ENCODE measurements at regions not wholly inside any gene's neighbourhood (a gene's known extent, or its start where the extent isn't known, plus 50 kb on each side); places are given as distances from the start of the nearest gene placed in this dataset.

DNA sequence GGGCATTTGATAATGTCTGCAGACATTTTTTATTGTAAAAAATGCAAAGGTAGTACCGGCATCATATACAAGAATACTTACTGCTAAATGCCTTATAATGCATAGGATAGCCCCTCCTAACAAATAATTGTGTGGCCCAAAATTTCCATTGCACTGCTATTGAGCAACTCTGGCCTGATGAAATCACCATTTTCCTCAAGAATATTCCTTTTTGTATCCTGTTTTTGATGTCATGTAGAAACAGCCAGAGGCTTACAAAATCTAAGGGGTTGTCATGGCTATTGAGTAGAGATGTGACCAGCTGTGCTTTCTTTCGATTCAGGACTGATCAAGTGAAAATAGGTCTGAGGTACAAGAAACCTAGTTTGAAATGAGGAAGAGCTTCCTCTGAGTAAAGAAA lies 854.3 kb downstream of the KCNA4 start:
- no peak overlapping the region for H3K27ac ChIP-seq (ENCODE audit: low read length)
- no peak for DNase-seq (ENCODE audit: low read depth, low spot score)
- no TSS peak for BruUV-seq (replicated peaks)
- no peaks in the 10 kb centered on the region for H3K9me3 ChIP-seq (ENCODE audit: control insufficient read depth, insufficient read depth, low read depth, low read length)
- no peaks in the 10 kb centered on the region for H3K27me3 ChIP-seq (ENCODE audit: control insufficient read depth, insufficient read depth, low read length)
- no peak for TF ChIP-seq POLR2AphosphoS5 (IDR thresholded peaks at IDR 0.05; ENCODE audit: low read depth, low read length)
- TF ChIP-seq, protein P1, sequence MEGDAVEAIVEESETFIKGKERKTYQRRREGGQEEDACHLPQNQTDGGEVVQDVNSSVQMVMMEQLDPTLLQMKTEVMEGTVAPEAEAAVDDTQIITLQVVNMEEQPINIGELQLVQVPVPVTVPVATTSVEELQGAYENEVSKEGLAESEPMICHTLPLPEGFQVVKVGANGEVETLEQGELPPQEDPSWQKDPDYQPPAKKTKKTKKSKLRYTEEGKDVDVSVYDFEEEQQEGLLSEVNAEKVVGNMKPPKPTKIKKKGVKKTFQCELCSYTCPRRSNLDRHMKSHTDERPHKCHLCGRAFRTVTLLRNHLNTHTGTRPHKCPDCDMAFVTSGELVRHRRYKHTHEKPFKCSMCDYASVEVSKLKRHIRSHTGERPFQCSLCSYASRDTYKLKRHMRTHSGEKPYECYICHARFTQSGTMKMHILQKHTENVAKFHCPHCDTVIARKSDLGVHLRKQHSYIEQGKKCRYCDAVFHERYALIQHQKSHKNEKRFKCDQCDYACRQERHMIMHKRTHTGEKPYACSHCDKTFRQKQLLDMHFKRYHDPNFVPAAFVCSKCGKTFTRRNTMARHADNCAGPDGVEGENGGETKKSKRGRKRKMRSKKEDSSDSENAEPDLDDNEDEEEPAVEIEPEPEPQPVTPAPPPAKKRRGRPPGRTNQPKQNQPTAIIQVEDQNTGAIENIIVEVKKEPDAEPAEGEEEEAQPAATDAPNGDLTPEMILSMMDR (IDR thresholded peaks at IDR 0.05) = no peak
- no peak for TF ChIP-seq TCF7L2 (IDR thresholded peaks at IDR 0.05; ENCODE audit: low read depth, low read length)
- no peak for TF ChIP-seq SIN3A (IDR thresholded peaks at IDR 0.05; ENCODE audit: borderline replicate concordance, insufficient read depth, low read depth, low read length)
- TF ChIP-seq REST (IDR thresholded peaks at IDR 0.05; ENCODE audit: insufficient read depth in 1 of 2, low read depth in 2 of 2, low read length in 1 of 2) = no peak
- no peaks in the 10 kb centered on the region for H3K4me1 ChIP-seq (ENCODE audit: control insufficient read depth, insufficient read depth, low read length)
- intact Hi-C loops (cut with micrococcal nuclease; ENCODE audit: unreplicated experiment) (no loop called here), in situ Hi-C loops (cut with HindIII; ENCODE audit: low pct_unique_long_range_greater_than_20kb, low sequenced_read_pairs) (no loop called here)
- POLR2A ChIA-PET = interaction anchor here (0.8 kb wide), 1 partner anchor 19 kb away, joined by 5 read pairs; no protein-coding TSS in a partner anchor
- H3K36me3 ChIP-seq (ENCODE audit: control insufficient read depth, insufficient read depth, low read length) = no peaks in the 10 kb centered on the region
- H3K4me3 ChIP-seq (ENCODE audit: low read depth in 2 of 2, low read length in 2 of 2) = no peak overlapping the region
- CTCF ChIA-PET = no interaction called here
- no peak for ATAC-seq

DNA sequence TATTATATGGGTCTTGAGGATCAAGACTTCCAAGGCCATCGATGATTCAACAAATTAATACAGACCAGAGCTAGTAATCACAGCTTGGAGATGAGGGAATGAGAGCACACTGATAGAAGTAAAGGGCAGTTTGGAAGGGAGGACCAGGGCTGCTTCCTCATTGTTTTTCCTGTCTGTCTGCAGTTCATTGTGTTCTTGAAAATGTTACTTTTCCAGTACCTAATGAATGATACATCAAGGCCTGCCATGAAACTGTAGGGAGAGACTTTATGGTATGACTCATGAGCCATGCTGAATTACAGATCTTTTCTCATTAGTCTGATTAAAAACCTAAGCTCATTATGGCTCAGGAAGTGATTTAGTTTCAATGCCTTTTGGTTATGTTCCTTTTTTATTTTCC lies 855.6 kb downstream of the KCNA4 start:
- CTCF ChIA-PET = no interaction called here
- intact Hi-C loops (cut with micrococcal nuclease; ENCODE audit: unreplicated experiment) = no loop called here

More for the DNA sequence above, 855.6 kb downstream of the KCNA4 start:
- H3K36me3 ChIP-seq (ENCODE audit: control insufficient read depth, insufficient read depth, low read length) = no peaks in the 10 kb centered on the region
- POLR2A ChIA-PET = no interaction called here
- H3K9me3 ChIP-seq (ENCODE audit: control insufficient read depth, insufficient read depth, low read depth, low read length) = peaks cover 8% of the 10 kb centered on the region; the same call in 1 of the 2 replicates
- H3K4me1 ChIP-seq (ENCODE audit: control insufficient read depth, insufficient read depth, low read length) = no peaks in the 10 kb centered on the region
- no peak for ATAC-seq
- in situ Hi-C loops (cut with HindIII; ENCODE audit: low pct_unique_long_range_greater_than_20kb, low sequenced_read_pairs) = no loop called here
- no TSS peak for BruUV-seq (replicated peaks)
- no peaks in the 10 kb centered on the region for H3K27me3 ChIP-seq (ENCODE audit: control insufficient read depth, insufficient read depth, low read length)
- H3K4me3 ChIP-seq (ENCODE audit: low read depth in 2 of 2, low read length in 2 of 2) = no peak overlapping the region
- no peak overlapping the region for H3K27ac ChIP-seq (ENCODE audit: low read length)
- TF ChIP-seq POLR2AphosphoS5 (IDR thresholded peaks at IDR 0.05; ENCODE audit: low read depth, low read length) (no peak), SIN3A (IDR thresholded peaks at IDR 0.05; ENCODE audit: borderline replicate concordance, insufficient read depth, low read depth, low read length) (no peak), TCF7L2 (IDR thresholded peaks at IDR 0.05; ENCODE audit: low read depth, low read length) (no peak), REST (IDR thresholded peaks at IDR 0.05; ENCODE audit: insufficient read depth in 1 of 2, low read depth in 2 of 2, low read length in 1 of 2) (no peak)
- TF ChIP-seq, protein P1 (IDR thresholded peaks at IDR 0.05) = no peak
- DNase-seq (ENCODE audit: low read depth, low spot score) = no peak
